ENCODE measurements at regions not wholly inside any gene's neighbourhood (a gene's known extent, or its start where the extent isn't known, plus 50 kb on each side); places are given as distances from the start of the nearest gene placed in this dataset.

DNA sequence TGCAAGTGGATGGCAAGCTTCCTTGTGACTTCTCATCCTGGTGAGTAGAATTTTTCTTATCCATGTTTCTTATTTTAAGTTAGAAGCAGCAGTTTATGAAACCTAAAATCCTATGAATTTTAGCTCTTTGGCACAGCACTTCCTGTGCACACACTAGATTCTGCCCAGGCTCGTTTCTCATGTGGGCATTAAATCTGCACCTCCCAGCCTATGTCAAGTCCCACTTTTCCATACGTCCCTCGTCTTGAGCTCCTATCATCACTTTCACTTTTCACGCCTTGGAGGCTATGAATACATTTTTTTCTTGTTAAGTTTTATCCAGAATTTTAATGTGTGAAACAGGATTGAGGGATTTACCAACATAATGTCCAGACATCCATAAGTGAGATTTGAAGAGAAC is 142.1 kb downstream of the MRPS6 start:
- Histone ChIP-seq H4K20me1 (ENCODE audit: insufficient read depth, low read length) (no peaks in the 10 kb centered on the region), H3K9me3 (ENCODE audit: low read length) (peaks cover 11% of the 10 kb centered on the region), H3K27ac (ENCODE audit: extremely low read length, insufficient read depth, low read length) (no peak overlapping the region), H3K36me3 (replicated peaks in 1 of 2; ENCODE audit: control insufficient read depth in 1 of 2, insufficient read depth in 2 of 2, low read length in 2 of 2) (no peaks in the 10 kb centered on the region), H3K79me2 (ENCODE audit: insufficient read depth, low read length) (no peaks in the 10 kb centered on the region), H3K4me1 (ENCODE audit: insufficient read depth, low read length) (peaks cover 8% of the 10 kb centered on the region), H3K4me2 (ENCODE audit: low read depth, low read length) (no peak overlapping the region), H3K4me3 (replicated peaks in 1 of 3; ENCODE audit: insufficient read depth in 1 of 3, low read depth in 2 of 3, low read length in 3 of 3) (no peak overlapping the region), H3K27me3 (ENCODE audit: control insufficient read depth in 1 of 2, insufficient read depth in 2 of 2, low read length in 2 of 2) (peaks cover 0 to 10% of the 10 kb centered on the region in 2 experiments; a peak in 2 of 5 replicates), H3K9ac (ENCODE audit: insufficient read depth, low read depth, low read length) (no peak overlapping the region), H2AFZ (ENCODE audit: low read length) (no peak overlapping the region)
- DNase-seq (ENCODE audit: low spot score) (no peak), ATAC-seq (no peak), FAIRE-seq (no peak)
- in situ Hi-C loops (cut with HindIII; ENCODE audit: extremely low pct_ligation_motif_present, low pct_unique_long_range_greater_than_20kb): no loop called here
- 61% methylated on average over 4 of the region's 4 CpGs for WGBS (ENCODE audit: low lambda C conversion rate)
- intact Hi-C loops (cut with micrococcal nuclease; ENCODE audit: unreplicated experiment): no loop called here
- ChIA-PET POLR2A (no interaction called here), CTCF (ENCODE audit: low intra/inter-chr PET ratio, low total read pairs) (no interaction called here)
- no TSS peak for BruUV-seq (replicated peaks)
- no peak for TF ChIP-seq IKZF1 (IDR thresholded peaks at IDR 0.05)
- no peak for TF ChIP-seq PHF5A (CRISPR knock-in tag; IDR thresholded peaks at IDR 0.05; ENCODE audit: low read depth, unreplicated experiment)
- TF ChIP-seq ZNF543 (CRISPR knock-in tag; IDR thresholded peaks at IDR 0.05): no peak
- no peak for TF ChIP-seq FOXK1 (CRISPR knock-in tag; IDR thresholded peaks at IDR 0.05; ENCODE audit: borderline replicate concordance, low read depth)
- TF ChIP-seq ELF1 (CRISPR knock-in tag; IDR thresholded peaks at IDR 0.05): no peak
- TF ChIP-seq PAX8 (CRISPR knock-in tag; IDR thresholded peaks at IDR 0.05; ENCODE audit: borderline replicate concordance): no peak
- TF ChIP-seq ZNF383 (CRISPR knock-in tag; IDR thresholded peaks at IDR 0.05; ENCODE audit: borderline replicate concordance): no peak
- TF ChIP-seq, protein P1, sequence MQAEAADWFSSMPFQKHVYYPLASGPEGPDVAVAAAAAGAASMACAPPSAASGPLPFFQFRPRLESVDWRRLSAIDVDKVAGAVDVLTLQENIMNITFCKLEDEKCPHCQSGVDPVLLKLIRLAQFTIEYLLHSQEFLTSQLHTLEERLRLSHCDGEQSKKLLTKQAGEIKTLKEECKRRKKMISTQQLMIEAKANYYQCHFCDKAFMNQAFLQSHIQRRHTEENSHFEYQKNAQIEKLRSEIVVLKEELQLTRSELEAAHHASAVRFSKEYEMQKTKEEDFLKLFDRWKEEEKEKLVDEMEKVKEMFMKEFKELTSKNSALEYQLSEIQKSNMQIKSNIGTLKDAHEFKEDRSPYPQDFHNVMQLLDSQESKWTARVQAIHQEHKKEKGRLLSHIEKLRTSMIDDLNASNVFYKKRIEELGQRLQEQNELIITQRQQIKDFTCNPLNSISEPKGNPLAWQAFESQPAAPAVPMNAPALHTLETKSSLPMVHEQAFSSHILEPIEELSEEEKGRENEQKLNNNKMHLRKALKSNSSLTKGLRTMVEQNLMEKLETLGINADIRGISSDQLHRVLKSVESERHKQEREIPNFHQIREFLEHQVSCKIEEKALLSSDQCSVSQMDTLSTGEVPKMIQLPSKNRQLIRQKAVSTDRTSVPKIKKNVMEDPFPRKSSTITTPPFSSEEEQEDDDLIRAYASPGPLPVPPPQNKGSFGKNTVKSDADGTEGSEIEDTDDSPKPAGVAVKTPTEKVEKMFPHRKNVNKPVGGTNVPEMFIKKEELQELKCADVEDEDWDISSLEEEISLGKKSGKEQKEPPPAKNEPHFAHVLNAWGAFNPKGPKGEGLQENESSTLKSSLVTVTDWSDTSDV (CRISPR knock-in tag; IDR thresholded peaks at IDR 0.05): no peak
- TF ChIP-seq, protein P2, sequence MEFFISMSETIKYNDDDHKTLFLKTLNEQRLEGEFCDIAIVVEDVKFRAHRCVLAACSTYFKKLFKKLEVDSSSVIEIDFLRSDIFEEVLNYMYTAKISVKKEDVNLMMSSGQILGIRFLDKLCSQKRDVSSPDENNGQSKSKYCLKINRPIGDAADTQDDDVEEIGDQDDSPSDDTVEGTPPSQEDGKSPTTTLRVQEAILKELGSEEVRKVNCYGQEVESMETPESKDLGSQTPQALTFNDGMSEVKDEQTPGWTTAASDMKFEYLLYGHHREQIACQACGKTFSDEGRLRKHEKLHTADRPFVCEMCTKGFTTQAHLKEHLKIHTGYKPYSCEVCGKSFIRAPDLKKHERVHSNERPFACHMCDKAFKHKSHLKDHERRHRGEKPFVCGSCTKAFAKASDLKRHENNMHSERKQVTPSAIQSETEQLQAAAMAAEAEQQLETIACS (CRISPR knock-in tag; IDR thresholded peaks at IDR 0.05): no peak
- TF ChIP-seq, protein P3, sequence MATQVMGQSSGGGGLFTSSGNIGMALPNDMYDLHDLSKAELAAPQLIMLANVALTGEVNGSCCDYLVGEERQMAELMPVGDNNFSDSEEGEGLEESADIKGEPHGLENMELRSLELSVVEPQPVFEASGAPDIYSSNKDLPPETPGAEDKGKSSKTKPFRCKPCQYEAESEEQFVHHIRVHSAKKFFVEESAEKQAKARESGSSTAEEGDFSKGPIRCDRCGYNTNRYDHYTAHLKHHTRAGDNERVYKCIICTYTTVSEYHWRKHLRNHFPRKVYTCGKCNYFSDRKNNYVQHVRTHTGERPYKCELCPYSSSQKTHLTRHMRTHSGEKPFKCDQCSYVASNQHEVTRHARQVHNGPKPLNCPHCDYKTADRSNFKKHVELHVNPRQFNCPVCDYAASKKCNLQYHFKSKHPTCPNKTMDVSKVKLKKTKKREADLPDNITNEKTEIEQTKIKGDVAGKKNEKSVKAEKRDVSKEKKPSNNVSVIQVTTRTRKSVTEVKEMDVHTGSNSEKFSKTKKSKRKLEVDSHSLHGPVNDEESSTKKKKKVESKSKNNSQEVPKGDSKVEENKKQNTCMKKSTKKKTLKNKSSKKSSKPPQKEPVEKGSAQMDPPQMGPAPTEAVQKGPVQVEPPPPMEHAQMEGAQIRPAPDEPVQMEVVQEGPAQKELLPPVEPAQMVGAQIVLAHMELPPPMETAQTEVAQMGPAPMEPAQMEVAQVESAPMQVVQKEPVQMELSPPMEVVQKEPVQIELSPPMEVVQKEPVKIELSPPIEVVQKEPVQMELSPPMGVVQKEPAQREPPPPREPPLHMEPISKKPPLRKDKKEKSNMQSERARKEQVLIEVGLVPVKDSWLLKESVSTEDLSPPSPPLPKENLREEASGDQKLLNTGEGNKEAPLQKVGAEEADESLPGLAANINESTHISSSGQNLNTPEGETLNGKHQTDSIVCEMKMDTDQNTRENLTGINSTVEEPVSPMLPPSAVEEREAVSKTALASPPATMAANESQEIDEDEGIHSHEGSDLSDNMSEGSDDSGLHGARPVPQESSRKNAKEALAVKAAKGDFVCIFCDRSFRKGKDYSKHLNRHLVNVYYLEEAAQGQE (IDR thresholded peaks at IDR 0.05; ENCODE audit: borderline replicate concordance in 1 of 2, low read depth in 1 of 2, low read length in 2 of 2): no peak
- TF ChIP-seq RNF2 (conservative IDR thresholded peaks at IDR 0.05; ENCODE audit: low read depth): no peak
- no peak for TF ChIP-seq CEBPB (IDR thresholded peaks at IDR 0.05; ENCODE audit: borderline replicate concordance, low read depth, low read length)
- no peak for TF ChIP-seq REXO4 (CRISPR knock-in tag; IDR thresholded peaks at IDR 0.05; ENCODE audit: borderline replicate concordance)
- no peak for TF ChIP-seq TOPORS (CRISPR knock-in tag; IDR thresholded peaks at IDR 0.05)
- TF ChIP-seq FOXA3 (CRISPR knock-in tag; IDR thresholded peaks at IDR 0.05): no peak
- TF ChIP-seq ATF1 (CRISPR knock-in tag; IDR thresholded peaks at IDR 0.05): no peak

Measured in HepG2 (cell line).